Cardiac fibroblast (primary cell): ENCODE measurements at regions not wholly inside any gene's neighbourhood (a gene's known extent, or its start where the extent isn't known, plus 50 kb on each side); places are given as distances from the start of the nearest gene placed in this dataset.

ENCODE experiments used
- DNase-seq, 2 donors: peaks; one replicate each; pipeline versions ENCODE4 v3.0.0 to v3.0.0-alpha.2; 2010; ENCODE audit warnings: low read depth in 2 of 2
- H3K4me3 ChIP-seq, 2 donors: replicated peaks in 1 of 2; 1 replicate in 1 of 2; 2 replicates in 1 of 2; pipeline ENCODE4 v1.5.1; 2011; ENCODE audit warnings: low read depth in 2 of 2, low read length in 2 of 2, mild to moderate bottlenecking in 2 of 2, moderate library complexity in 1 of 2
- CTCF ChIP-seq: IDR thresholded peaks from one replicate; pipeline ENCODE4 v1.5.1; 2011; ENCODE audit warnings: low read depth, mild to moderate bottlenecking, low read length, inconsistent platforms

GRCh38 chr10:23869996-23870395 lies 338.9 kb upstream of the KIAA1217 start:
- no peak for TF ChIP-seq CTCF
- H3K4me3 ChIP-seq, result no peak overlapping the region
- no peak for DNase-seq

GRCh38 chr10:23870651-23871610 lies 338.0 kb upstream of the KIAA1217 start:
- no peak overlapping the region for H3K4me3 ChIP-seq
- DNase-seq, result no peak
- TF ChIP-seq CTCF, result no peak

DNA sequence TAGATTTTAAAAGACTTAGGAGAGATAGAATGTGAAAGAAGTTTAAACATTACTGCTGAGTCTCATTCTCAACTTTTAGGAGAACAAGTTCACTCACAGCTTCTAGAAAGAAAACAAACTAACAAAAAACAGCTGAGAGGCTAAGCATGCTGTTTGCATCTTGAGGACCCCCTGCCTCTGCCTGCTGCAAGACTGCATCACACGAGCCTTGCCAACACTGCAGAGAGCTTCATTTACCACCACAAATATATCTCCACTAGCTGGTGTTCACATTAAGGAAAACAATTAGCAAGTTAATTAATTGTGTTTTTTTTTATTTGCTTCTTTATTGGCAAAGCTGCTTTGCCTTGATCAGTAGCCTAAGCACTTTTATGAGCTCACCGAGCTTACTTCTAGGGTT lies 336.6 kb upstream of the KIAA1217 start:
- no peak for DNase-seq
- TF ChIP-seq CTCF, result no peak
- H3K4me3 ChIP-seq, result no peak overlapping the region

DNA sequence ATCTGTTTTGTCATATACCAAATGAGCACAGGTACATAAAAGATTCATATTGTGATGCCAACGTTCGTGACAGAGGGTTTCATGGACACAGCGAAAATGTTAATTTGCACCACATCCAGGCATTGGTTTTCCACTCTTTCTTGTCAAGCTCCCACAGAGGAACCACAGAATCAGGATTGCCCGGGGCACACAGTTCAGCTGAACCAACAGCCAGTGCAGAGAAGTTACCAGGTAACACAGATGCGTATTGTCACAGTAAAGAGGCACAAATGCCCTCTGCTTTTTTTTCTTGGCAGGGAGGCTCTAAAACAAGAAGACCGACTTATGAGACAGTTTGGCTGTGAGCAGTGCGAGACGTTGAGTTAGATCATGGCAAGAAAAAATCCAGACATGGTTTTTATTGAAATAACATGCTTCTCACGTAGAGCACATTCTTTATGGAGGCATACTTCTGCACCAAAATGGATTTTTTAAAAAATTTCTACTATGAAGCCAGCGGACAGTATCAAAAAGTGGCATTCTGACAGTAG lies 331.1 kb upstream of the KIAA1217 start:
- no peak for TF ChIP-seq CTCF
- no peak for DNase-seq
- no peak overlapping the region for H3K4me3 ChIP-seq

DNA sequence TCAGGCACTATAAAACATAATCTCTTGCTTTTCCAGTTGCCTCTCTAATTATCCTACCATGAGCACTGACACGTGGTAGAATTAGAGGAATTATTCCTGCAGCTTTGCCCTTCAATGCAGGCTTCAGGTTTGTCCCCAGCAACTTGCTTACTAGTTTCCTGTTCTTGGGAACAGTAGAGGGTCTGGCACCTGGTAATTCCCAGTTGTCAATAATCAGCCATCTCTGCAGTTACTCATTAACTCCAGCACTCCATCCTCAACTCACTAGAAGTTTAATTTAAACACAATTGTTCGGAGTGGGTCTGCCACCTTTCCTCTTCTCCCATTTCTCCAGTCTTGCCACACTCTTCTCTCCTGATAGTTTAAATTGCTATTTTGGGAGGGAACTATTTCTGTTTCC lies 324.3 kb upstream of the KIAA1217 start:
- DNase-seq, result no peak
- no peak overlapping the region for H3K4me3 ChIP-seq
- no peak for TF ChIP-seq CTCF

DNA sequence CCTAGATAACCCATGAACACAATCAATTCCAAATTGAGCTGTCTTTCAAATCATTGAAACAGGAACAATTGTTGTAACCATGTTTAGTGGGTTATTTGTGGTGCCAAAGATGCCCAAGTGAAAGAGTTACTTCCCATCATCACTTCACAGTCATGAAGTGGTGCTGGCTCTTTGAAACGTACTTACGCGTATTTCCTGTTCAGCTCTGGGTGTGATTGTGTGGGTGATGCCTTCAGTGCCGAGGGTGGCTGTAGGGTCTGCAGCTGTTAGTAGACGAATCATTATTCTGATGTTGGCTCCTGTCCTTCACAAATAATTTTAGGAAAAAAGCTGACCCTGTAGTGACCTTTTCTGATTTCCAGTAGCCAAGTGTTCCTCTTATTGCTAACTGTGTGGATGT lies 323.1 kb upstream of the KIAA1217 start:
- no peak overlapping the region for H3K4me3 ChIP-seq
- TF ChIP-seq CTCF, result no peak
- DNase-seq, result no peak
